Cardiac muscle cell (in vitro differentiated cells and primary cell): ENCODE measurements at regions not wholly inside any gene's neighbourhood (a gene's known extent, or its start where the extent isn't known, plus 50 kb on each side); places are given as distances from the start of the nearest gene placed in this dataset.
"Not testable (repeated sequence)": the region's sequence is repeated elsewhere in the genome, so short reads cannot be mapped to it uniquely, and the experiment has no call there.

Source experiments
- DNase-seq, 2 donors: peaks; one replicate each; pipeline versions ENCODE4 v3.0.0 to v3.0.0-alpha.2; 2010 to 2017; ENCODE audit warnings: low read depth in 1 of 2, low spot score in 1 of 2
- H3K27ac ChIP-seq: fragments of 200-600 bp; sonication (generic); 2 replicates; pipeline ENCODE4 v1.5.1; 2016
- H3K27me3 ChIP-seq: fragments of 200-600 bp; sonication (generic); 2 replicates; pipeline ENCODE4 v1.6.0; 2016; ENCODE audit warnings: control low read depth
- H3K36me3 ChIP-seq: fragments of 200-600 bp; sonication (generic); 2 replicates; pipeline ENCODE4 v1.5.1; 2016; ENCODE audit warnings: control low read depth
- H3K4me1 ChIP-seq: fragments of 200-600 bp; sonication (generic); 2 replicates; pipeline ENCODE4 v1.8.1; 2017; ENCODE audit warnings: low read depth, mild to moderate bottlenecking, mixed run types
- H3K4me3 ChIP-seq: fragments of 200-600 bp; sonication (generic); 2 replicates; pipeline ENCODE4 v1.5.1; 2016; ENCODE audit warnings: mild to moderate bottlenecking
- H3K9me3 ChIP-seq: fragments of 200-600 bp; sonication (generic); 2 replicates; pipeline ENCODE4 v1.5.1; 2017; ENCODE audit warnings: low read depth, mild to moderate bottlenecking, control low read depth
- TF ChIP-seq, protein P1 (sequence below): IDR thresholded peaks from 2 replicates; pipeline ENCODE4 v1.5.1; 2012; ENCODE audit warnings: low read depth, mild to moderate bottlenecking, low read length

DNA sequence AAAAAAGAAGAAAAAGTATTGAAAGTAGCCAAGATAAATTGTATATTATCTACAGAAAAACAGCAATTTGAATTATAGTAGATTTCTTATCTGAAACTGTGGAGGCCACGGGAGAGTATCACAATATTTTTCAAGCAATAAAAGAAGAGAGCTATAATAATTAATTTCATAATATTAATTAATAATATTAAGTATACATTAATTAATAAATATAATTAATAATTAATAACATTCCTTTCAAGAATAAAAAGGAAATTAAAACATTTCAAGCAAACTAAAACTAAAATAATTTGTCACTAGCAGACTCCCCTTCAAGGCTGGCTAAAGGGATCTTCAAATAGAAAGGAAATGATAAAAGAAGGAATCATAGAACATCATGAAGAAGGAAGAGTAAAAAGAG is 372.7 kb upstream of the KYNU start:
- Histone ChIP-seq H3K4me3 (no peak overlapping the region), H3K27me3 (no peaks in the 10 kb centered on the region), H3K4me1 (no peaks in the 10 kb centered on the region), H3K27ac (no peak overlapping the region), H3K9me3 (no peaks in the 10 kb centered on the region), H3K36me3 (no peaks in the 10 kb centered on the region)
- DNase-seq = no peak
- TF ChIP-seq, protein P1, sequence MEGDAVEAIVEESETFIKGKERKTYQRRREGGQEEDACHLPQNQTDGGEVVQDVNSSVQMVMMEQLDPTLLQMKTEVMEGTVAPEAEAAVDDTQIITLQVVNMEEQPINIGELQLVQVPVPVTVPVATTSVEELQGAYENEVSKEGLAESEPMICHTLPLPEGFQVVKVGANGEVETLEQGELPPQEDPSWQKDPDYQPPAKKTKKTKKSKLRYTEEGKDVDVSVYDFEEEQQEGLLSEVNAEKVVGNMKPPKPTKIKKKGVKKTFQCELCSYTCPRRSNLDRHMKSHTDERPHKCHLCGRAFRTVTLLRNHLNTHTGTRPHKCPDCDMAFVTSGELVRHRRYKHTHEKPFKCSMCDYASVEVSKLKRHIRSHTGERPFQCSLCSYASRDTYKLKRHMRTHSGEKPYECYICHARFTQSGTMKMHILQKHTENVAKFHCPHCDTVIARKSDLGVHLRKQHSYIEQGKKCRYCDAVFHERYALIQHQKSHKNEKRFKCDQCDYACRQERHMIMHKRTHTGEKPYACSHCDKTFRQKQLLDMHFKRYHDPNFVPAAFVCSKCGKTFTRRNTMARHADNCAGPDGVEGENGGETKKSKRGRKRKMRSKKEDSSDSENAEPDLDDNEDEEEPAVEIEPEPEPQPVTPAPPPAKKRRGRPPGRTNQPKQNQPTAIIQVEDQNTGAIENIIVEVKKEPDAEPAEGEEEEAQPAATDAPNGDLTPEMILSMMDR = no peak

DNA sequence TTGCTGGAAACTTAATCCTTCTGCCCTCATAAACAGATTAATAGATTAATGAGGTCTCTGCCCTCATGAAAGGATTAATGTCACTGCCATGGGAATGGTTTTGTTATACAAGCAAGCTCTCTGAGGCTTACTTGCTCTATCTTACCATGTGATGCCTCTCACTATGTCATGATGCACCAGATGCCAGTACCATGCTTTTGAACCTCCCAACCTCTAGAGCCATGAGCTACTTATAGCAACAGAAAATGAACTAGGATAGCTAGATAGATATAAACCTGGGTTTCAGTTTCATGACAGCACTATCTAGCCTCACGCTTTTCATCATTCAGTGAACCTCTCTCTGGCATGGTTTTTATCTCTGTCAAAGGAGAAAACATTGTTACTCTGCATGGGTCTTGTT is 371.6 kb upstream of the LRP1B start:
- Histone ChIP-seq H3K4me3 (no peak overlapping the region), H3K36me3 (no peaks in the 10 kb centered on the region), H3K27me3 (no peaks in the 10 kb centered on the region), H3K4me1 (no peaks in the 10 kb centered on the region), H3K9me3 (no peaks in the 10 kb centered on the region), H3K27ac (no peak overlapping the region)
- no peak for DNase-seq
- TF ChIP-seq, protein P1 = no peak

DNA sequence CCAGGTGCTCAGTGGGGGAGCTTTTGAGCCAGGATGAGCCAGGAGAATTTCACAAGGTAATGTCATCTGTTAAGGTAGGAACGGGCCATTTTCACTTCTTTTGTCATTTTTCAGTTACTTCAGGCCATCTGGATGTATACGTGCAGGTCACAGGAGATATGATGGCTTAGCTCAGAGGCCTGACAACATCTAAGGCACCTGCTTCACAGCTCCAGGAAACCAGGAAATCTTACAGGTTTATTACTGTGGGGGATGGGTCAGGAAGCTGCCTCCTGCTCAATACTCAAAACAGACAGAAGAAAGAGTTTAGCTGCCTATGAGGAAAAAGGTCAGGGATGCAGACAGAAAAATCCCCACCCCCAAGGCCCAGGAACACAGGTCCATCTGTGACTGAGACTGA is 364.3 kb upstream of the LRP1B start:
- no peak for DNase-seq
- Histone ChIP-seq H3K27me3 (no peaks in the 10 kb centered on the region), H3K36me3 (no peaks in the 10 kb centered on the region), H3K9me3 (no peaks in the 10 kb centered on the region), H3K4me1 (no peaks in the 10 kb centered on the region), H3K27ac (no peak overlapping the region), H3K4me3 (no peak overlapping the region)
- TF ChIP-seq, protein P1 = no peak

DNA sequence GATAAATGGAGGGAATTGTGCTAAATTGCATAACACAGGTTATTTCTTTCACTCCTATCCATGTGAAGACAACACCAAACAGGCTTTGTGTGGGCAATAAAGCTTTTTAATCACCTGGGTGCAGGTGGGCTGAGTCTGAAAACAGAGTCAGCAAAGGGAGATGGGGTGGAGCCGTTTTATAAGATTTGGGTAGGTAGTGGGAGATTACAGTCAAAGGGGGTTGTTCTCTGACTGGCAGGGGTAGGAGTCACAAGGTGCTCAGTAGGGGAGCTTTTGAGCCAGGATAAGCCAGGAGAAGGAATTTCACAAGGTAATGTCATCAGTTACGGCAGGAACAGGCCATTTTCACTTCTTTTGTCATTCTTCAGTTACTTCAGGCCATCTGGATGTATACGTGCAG is 358.8 kb upstream of the LRP1B start:
- not testable (repeated sequence) for H3K9me3 ChIP-seq, H3K36me3 ChIP-seq, H3K27me3 ChIP-seq, H3K27ac ChIP-seq, H3K4me1 ChIP-seq, DNase-seq, H3K4me3 ChIP-seq

DNA sequence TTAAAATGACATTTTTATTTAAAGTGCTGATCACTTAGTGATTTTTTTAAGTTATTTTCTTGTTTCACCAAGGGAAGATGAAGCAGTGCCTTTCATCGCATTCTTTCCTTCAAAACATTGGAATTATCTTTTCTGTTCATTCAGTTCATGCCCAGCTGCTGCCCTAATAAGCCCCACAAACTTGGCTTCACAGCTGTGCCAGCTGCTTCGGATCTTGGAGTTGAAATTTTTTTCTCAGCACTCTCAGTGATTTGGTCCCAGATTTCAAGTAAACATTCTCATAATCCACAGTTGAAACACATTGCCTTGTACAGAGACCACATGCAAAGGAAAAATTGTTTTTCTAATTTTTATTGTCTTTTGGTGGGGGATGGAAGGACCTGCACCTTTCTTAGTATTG is 353.3 kb upstream of the LRP1B start:
- Histone ChIP-seq H3K4me3 (no peak overlapping the region), H3K27ac (no peak overlapping the region), H3K9me3 (no peaks in the 10 kb centered on the region), H3K36me3 (no peaks in the 10 kb centered on the region), H3K4me1 (no peaks in the 10 kb centered on the region), H3K27me3 (no peaks in the 10 kb centered on the region)
- TF ChIP-seq, protein P1 = no peak
- DNase-seq = no peak

DNA sequence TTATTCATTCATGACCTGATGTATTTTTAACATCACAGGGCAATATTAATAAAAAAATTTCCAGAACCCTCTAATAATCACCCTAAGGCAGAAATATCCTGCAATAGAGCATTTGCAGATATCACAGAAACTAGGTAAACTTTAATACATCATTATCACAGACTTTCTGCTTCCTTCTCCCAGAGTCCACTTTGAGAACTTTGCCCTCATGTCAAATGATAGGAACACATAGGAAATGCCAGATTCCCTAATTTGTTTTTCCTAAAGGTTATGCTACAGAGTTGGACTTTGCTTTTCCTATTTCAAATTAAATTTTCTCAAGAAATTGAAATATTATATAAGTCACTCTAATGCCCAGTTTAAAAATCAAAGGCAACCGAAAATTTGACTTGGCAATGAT is 352.8 kb upstream of the LRP1B start:
- TF ChIP-seq, protein P1 = no peak
- Histone ChIP-seq H3K27me3 (no peaks in the 10 kb centered on the region), H3K9me3 (no peaks in the 10 kb centered on the region), H3K36me3 (no peaks in the 10 kb centered on the region), H3K4me3 (no peak overlapping the region), H3K4me1 (no peaks in the 10 kb centered on the region), H3K27ac (no peak overlapping the region)
- DNase-seq = no peak
